Fibroblast of skin of right biceps (primary cell): ENCODE measurements at regions not wholly inside any gene's neighbourhood (a gene's known extent, or its start where the extent isn't known, plus 50 kb on each side); places are given as distances from the start of the nearest gene placed in this dataset.

ENCODE experiments used
- DNase-seq: peaks from one replicate; pipeline ENCODE4 v3.0.0-alpha.2; 2013

DNA sequence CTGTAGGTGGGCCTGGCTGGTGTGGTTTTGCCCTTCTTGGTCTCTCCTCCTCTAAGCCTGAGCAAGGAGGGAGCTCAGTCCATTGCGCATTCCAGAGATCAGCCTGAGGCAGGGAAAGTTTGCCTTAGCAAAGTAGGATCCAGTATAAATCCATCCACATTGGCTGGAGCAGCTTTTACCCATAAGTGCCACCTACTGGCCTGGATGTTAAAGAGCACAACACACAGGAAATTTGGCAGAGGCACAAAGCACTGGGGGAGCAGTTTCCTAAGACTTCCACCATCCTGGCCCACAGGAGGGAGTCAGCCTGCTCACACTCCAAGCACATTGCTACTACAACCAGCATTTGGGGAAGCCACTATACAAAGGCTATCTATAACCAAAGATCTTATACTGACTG is 1124.2 kb downstream of the SLITRK1 start:
- peak; percentile 27 for DNase-seq

- DNase-seq = no peak
These were observed 1131.1 kb downstream of the SLITRK1 start for GRCh38 chr13:82751206-82751605.

DNA sequence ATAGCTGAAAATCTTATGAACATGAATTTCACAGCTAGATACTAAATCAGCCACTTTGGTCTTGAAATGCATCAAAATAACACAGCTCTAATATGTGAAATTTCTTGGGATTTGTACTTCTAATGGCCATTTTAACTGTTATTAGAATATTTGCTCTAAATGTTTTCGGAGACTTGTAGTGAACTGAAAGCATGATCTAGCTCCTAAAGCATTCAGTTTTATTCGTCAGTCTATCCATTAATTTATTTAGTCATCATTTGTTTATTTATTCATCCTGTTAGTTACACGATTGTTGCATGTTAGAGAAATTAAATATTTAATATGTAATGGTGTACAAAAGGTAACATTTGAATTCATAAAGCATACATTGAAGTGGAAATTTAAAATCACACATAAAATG is 1132.7 kb downstream of the SLITRK1 start:
- no peak for DNase-seq

DNA sequence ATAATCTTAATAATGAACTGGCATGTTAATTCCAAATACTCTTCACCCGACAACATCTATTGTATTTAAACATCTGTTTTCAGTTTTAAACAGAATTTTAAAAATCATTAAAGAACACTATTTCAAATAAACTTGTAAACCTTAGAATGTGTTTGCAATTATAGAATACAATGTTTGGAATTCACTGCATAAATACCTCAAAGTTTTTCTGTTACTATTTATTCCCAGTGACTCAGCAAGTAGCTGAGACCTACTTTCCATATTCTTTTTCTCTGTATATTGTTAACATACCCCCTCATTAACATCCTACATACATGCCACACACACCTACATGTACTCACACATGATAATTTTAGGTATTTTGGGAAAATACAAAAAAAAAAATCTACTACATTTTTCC is 1134.3 kb downstream of the SLITRK1 start:
- DNase-seq = peak; percentile 75

- peak; percentile 49 for DNase-seq
These were observed 1135.0 kb downstream of the SLITRK1 start for GRCh38 chr13:82747291-82747690.

DNA sequence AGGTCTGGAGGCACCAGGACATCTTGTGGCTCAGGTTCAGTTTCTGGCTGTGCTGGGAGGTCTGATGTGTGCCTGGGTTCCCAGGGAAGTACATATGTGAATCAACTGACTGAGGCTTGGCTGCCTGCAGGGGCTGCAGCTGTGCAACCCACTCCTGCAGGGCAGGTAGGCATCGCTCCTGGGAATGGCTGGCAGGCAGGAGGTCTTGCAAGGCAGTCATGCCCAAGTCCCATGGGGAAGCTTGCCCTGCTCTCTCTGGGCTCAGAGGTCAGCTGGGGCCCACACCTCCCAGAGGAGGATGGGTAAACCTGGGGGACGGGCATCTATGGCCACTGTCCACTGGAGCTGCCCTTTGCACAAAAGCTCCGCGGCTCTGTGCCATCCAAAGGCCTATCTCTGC is 1141.8 kb downstream of the SLITRK1 start:
- no peak for DNase-seq

DNA sequence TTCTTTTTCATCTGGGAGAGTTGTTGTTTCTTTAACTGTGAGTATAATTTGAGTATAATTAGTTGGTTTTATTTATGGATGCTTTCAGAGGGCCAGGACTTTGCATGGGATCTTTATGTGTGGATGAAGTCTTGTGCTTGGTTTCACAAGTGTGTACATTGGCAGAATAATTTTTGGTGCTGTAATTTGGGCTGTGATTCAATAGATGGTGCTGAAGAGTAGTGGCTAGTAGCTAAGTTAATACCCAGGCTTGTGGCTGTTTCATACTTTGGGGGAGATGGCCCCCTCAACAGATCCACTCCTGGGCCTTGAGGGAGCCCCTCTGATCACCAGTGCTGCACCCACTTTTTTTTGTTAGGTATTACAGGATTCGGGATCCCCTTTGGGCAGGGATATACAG is 1142.4 kb downstream of the SLITRK1 start:
- no peak for DNase-seq

DNA sequence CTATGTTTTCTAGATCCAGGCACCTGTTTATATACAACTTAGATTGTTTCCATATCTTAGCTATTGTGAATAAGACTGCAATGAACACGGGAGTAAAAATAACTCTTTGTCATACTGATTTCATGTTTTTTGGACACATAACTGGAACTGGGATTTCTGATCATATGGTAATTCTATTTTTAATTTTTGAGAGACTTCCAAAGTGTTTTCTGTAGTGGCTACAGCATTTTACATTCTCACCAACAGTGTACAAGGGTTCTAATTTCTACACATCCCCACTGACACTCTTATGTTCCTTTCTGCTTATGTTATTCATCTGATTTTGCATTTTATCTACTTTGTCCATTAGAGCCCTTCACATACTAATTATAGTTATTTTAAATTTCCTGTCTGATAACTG is 1152.9 kb downstream of the SLITRK1 start:
- DNase-seq = no peak

- DNase-seq = no peak
These were observed 1161.3 kb downstream of the SLITRK1 start for GRCh38 chr13:82720986-82721385.

- DNase-seq = no peak
These were observed 1162.3 kb downstream of the SLITRK1 start for GRCh38 chr13:82719987-82720386.

DNA sequence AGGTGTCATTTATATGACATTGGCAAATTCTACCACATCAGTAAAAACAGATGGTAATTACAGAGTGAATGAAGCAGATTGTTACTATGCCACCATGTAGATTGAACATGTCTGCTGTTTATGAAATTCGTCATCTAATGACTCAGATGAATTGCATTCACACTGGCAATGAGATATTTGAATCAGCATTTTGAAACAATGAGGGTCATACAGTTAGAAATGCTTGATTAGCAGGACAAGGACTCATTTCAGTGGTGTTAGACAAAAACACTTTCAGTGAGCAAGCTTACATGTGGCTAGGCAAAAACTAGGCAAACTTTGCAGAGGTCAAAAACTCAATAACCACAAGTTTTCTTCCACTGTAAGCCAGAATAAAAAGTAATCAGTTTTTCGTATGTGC is 1165.0 kb downstream of the SLITRK1 start:
- DNase-seq = peak; percentile 82

DNA sequence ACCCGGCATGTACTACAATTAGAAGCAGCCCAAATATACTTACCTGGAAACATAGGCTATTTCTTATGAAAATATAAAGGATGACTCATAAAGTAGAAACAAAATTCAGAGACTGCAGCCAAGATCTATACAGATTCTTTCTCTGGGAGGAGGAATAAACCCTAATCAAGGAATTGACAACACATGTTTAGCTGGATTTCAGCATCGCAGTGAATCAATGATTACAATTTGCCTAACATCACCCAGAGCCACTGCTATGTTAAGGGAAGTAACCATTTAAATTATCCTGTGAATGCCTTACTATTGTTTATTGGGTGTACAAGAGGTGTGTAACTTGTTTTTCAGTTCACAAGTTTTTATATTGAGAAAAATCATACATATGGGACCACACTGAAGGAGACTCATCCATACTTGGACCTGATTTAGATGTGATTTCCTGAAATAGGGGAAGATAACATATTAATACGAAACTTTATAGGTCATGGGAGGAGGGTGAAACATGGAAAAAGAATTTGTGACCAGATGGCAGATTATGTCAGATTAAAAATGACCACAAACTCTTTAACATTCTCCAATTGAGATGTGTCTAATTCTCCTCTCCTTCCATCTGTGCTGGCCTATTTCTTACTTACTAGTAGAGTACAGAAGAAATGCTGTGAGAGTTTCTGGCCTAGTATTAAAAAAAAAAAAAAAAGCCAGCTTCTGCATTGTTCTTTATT is 1168.4 kb downstream of the SLITRK1 start:
- peak; percentile 62 for DNase-seq

GRCh38 chr13:82702513-82702912 is 1179.8 kb downstream of the SLITRK1 start:
- no peak for DNase-seq

- DNase-seq = no peak
These were observed 1181.3 kb downstream of the SLITRK1 start for GRCh38 chr13:82701020-82701419.

GRCh38 chr13:82698941-82699340 is 1183.3 kb downstream of the SLITRK1 start:
- DNase-seq = no peak

GRCh38 chr13:82698383-82698782 is 1183.9 kb downstream of the SLITRK1 start:
- no peak for DNase-seq

- DNase-seq = no peak
These were observed 1188.7 kb downstream of the SLITRK1 start for GRCh38 chr13:82693607-82694006.

GRCh38 chr13:82688400-82688994 is 1193.8 kb downstream of the SLITRK1 start:
- DNase-seq = no peak

DNA sequence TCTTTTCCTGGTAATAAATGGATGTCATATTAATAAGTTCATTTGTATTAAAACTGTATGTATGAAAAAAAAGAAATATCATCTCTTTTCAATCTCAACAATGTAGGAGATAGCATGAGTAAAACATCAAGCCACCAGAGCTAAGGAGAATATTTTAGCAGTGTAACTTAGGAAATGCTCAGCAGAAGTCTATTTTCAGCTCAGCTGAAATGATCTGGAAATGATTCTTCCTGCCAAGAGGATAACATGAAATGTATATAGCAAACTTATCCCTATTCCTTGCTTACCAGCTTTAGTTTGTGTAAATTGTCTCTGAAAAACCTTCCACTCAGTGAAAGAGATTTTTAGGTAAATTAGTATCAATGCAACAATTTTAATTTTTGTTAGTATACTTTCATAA is 1194.4 kb downstream of the SLITRK1 start:
- DNase-seq = no peak

GRCh38 chr13:82681535-82681934 is 1200.7 kb downstream of the SLITRK1 start:
- no peak for DNase-seq

DNA sequence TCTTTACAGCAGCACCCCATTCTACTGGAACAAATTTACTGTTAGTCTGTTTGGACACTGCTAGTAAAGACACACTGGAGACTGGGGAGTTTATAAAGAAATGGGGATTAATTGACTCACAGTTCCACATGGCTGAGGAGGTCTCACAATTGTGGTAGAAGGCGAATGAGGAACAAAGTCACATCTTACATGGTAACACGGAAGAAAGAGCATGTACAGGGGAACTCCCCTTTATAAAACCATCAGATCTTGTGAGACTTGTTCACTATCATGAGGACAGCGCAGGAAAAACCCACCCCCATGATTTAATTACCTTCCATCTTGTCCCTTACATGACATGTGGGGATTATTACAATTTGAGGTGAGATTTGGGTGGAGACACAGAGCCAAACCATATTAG is 1204.2 kb downstream of the SLITRK1 start:
- DNase-seq = no peak

- no peak for DNase-seq
These were observed 1207.2 kb downstream of the SLITRK1 start for GRCh38 chr13:82675024-82675423.

GRCh38 chr13:82674546-82674945 is 1207.7 kb downstream of the SLITRK1 start:
- DNase-seq = no peak

DNA sequence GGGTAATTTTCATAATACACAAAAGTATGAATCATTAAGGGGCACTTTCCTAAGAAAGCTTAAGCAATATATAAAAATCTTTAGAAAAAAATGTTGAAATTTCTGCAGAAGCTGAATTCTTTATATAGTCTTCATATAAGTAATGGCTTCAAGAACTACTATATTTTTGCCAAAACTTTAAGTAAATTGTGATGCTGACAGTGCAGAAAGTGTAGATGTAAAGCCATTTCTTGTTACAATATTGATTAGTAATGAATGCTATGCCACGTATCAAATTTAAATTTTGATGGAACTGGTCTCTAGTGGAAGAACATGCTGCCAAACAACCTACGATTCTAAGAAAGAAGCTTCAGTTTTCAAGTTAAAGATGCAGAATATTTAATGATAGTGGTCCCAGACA is 1210.0 kb downstream of the SLITRK1 start:
- no peak for DNase-seq

- DNase-seq = no peak
These were observed 1218.1 kb downstream of the SLITRK1 start for GRCh38 chr13:82664183-82664582.
